EL (cell line): ENCODE measurements at regions not wholly inside any gene's neighbourhood (a gene's known extent, or its start where the extent isn't known, plus 50 kb on each side); places are given as distances from the start of the nearest gene placed in this dataset.
A peak's percentile ranks its signal among the peaks of the same experiment; 100 is the strongest.

Experiments used
- DNase-seq: peaks from one replicate; pipeline ENCODE4 v3.0.0-alpha.2; 2016

GRCh38 chr21:41606706-41607105 is 98.7 kb upstream of the TMPRSS2 start:
- no peak for DNase-seq

GRCh38 chr21:41605934-41606285 is 98.0 kb upstream of the TMPRSS2 start:
- no peak for DNase-seq

DNA sequence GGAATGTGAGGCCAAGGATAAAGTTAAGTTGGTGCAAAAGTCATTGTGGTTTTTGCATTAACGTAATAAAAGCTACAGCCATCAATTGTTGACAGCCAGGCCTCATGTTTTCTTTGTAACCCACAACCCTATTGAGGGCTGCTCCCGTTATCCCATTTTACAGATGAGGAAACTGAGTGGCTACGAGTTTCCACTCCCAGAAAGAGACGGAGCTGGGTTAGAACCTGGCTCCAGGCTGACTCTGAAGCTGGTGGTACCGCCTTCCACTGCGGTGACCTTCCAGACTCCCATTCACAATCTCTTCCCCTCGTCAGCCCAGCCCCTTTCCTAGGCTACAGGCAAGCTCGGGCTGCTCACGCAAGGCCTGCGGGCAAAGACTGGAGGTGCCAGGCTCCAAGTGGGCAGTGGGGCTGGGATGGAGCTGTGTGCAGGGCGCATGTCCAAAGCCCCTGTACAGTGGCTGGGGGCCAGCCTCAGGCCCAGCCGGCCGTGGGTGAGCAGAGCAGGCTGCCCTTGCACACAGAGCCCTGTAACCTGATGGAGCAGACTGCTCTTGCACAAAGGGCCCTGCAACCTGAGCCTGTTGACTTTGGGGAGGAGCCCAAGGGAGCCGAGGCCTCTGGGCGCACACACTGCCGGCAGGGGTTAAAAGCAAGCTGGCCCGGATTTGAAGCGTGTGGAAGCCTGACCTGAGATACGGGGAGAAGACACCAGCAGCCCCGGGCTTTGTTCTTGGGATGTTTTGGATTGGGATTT is 97.4 kb upstream of the TMPRSS2 start:
- no peak for DNase-seq

DNA sequence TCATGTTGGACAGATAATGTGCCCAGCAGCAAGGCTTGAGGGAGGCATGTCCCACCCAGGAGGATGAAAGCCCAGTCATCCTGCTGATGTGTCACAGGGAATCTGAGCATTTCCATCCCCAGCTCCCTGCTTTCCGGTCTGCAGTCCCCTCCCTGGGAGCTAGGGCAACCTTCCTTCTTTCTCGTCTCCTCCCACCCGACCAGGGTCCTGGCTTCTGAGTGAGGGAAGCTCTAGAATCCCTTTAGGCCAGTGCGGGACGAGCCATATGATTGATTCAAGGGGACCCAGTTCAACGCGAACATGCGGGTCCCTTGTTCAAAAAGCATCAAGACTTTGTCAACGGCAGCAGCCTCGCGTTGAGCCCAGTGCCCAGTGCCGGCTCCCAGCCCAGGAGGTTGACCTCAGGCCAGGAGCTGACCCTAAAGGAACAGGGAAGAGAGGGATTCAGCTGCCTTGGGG is 96.7 kb upstream of the TMPRSS2 start:
- DNase-seq, result no peak

- no peak for DNase-seq
These were observed 95.5 kb upstream of the TMPRSS2 start for GRCh38 chr21:41603476-41603875.

DNA sequence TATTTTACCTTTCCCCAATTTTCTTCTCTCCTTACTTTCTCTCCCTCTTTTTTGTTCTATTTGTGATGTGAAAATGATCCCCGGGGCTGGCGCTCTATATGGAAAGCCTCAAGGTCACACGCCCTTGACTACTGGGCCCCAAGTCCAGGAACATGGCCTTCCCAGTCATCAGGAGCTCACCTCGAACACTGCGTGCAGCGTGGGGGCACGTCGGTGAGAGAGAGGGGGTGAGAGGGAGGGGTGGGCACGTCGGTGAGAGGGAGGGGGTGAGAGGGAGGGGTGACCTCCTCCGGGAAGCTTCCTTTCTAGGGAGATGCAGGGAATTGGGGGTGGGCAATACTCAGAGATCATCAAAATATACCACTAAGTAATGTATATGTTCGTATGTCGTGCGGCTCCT is 94.6 kb upstream of the TMPRSS2 start:
- DNase-seq, result no peak

GRCh38 chr21:41601573-41602368 is 93.8 kb upstream of the TMPRSS2 start:
- DNase-seq, result peak; percentile 50

- DNase-seq, result no peak
These were observed 93.1 kb upstream of the TMPRSS2 start for GRCh38 chr21:41600961-41601572.

DNA sequence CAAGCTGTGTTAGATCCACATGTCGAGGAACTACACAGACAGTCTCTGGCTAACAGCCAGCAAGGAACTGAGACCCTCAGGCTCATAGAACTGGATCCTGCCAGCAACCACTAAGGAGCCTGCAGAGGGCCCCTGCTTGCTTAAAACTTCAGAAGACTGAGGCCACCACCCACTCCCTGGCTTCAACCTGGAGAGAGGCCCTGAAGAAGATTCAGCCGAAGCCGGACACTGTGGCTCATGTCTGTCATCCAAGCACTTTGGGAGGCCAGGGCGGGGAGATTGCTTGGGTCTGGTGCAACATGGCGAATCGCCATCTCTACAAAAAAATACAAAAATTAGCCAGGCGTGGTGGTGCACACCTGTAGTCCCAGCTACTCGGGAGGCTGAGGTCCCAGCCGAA is 92.6 kb upstream of the TMPRSS2 start:
- no peak for DNase-seq

DNA sequence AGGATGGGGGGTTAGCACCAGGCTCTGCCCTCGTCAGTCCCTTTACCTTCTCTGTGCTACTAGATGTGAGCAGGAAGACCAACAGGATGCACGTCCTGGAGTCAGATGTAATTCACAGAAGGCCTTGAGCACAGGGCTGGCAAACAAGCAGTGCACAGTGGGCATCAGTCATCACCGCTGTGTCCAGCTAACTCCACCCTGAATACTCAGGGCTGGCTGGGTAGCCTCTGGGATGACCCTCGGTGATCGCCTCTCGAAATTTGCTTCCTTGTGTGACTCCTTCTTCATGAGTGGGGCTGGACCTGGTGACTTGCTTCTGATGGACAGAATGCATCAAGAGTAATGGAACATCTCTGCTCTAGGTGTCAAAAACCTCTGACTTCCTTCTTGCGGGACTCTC is 92.2 kb upstream of the TMPRSS2 start:
- no peak for DNase-seq

GRCh38 chr21:41598561-41599431 is 90.8 kb upstream of the TMPRSS2 start:
- no peak for DNase-seq

GRCh38 chr21:41597811-41598231 is 89.9 kb upstream of the TMPRSS2 start:
- DNase-seq, result no peak

- no peak for DNase-seq
These were observed 89.3 kb upstream of the TMPRSS2 start for GRCh38 chr21:41597227-41597626.

DNA sequence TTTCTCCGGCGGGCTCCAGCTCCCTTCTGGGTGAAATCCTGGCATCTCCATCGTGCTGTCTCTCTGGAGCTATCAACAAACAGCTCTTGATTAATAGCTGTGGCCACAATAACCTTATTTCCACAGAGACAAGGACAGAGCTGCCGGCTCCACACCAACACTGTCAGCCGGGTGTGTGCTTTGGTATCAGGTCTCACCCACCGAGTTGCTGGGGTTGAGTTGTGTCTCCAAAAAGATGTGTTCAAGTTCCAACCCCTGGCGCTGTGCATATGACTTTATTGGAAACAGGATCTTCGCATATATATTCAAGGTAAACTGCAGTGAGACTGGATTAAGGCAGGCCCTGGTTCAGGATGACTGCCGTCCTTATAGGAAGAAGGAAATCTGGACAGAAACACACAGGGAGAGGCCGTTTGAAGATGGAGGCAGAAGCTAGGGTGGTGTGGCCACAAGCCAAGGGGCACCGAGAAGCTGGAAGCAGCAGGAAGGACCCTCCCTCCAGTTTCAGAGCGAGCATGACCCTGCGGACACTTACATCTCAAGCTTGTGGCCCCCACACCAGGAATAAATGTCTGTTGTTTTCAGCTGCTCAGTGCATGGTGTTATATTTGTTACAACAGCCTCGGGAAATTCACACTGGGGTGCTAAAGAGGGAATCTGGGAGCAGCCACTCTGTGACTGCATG is 88.4 kb upstream of the TMPRSS2 start:
- DNase-seq, result no peak

- no peak for DNase-seq
These were observed 86.3 kb upstream of the TMPRSS2 start for GRCh38 chr21:41594268-41594667.

GRCh38 chr21:41593760-41594138 is 85.8 kb upstream of the TMPRSS2 start:
- DNase-seq, result no peak

- DNase-seq, result no peak
These were observed 85.2 kb upstream of the TMPRSS2 start for GRCh38 chr21:41593051-41593759.

- no peak for DNase-seq
These were observed 81.7 kb upstream of the TMPRSS2 start for GRCh38 chr21:41589620-41590175.

DNA sequence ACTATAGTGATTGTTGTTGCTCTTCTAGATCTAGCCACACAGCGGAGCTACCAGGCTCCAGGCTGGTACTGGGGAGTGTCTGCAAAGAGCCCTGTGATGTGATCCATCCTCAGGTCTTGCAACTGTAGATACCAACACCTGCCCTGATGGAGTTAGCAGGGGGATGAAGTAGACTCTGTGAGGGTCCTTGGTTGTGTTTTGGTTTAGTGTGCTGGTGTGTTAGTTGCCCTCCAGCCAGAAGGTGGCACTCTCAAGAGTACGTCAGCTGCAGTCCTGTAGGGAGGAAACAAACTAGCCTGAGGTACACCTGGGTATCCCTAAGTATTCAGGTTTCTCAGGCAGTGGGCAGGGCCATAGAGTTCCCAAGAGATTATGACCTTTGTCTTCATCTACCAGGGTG is 81.2 kb upstream of the TMPRSS2 start:
- no peak for DNase-seq

GRCh38 chr21:41585199-41585994 is 77.4 kb upstream of the TMPRSS2 start:
- no peak for DNase-seq
